SK-N-SH (cell line): ENCODE measurements at regions not wholly inside any gene's neighbourhood (a gene's known extent, or its start where the extent isn't known, plus 50 kb on each side); places are given as distances from the start of the nearest gene placed in this dataset.

Source experiments
- CTCF ChIA-PET: fragments of 300-600, 350-600 bp; formaldehyde crosslinking; extraction: SDS; loops from one replicate; lab custom pipeline; 2021; lab: Yijun Ruan, JAX
- POLR2A ChIA-PET: fragments of 350-600 bp; sonication (Branson Sonifier 250); formaldehyde crosslinking; extraction: SDS; loops from one replicate; lab custom pipeline; 2020; ENCODE audit warnings: antibody characterized with exemption, inconsistent platforms; lab: Yijun Ruan, JAX
- DNase-seq: peaks from one replicate; pipeline ENCODE4 v3.0.0; 2012
- H2AFZ ChIP-seq: fragments of 200-600 bp; sonication (generic); 2 replicates; pipeline ENCODE4 v1.8.1; 2016; ENCODE audit warnings: antibody characterized with exemption, mild to moderate bottlenecking, low read depth
- H3F3A ChIP-seq: fragments of 200-600 bp; sonication (generic); replicated peaks from 2 replicates; pipeline ENCODE3; 2016; ENCODE audit warnings: antibody characterized with exemption, mild to moderate bottlenecking; ENCODE audit not compliant: insufficient read depth
- H3K27ac ChIP-seq, 2 experiments: fragments of 200-500 bp in 1 of 2; fragments of 200-600 bp in 1 of 2; sonication (Bioruptor generic) in 1 of 2; sonication (generic), shearing (Covaris generic) in 1 of 2; 2 replicates each; pipeline versions ENCODE4 v1.5.1 to v1.6.1; 2014 to 2016; ENCODE audit warnings: low read depth in 2 of 2, inconsistent platforms in 1 of 2, low read length in 1 of 2, mild to moderate bottlenecking in 1 of 2, mixed read lengths in 1 of 2
- H3K27me3 ChIP-seq: fragments of 200-600 bp; sonication (generic), shearing (Covaris generic); 2 replicates; pipeline ENCODE4 v1.6.1; 2016; ENCODE audit warnings: mixed run types; ENCODE audit not compliant: insufficient read depth
- H3K36me3 ChIP-seq, 2 experiments: fragments of 200-500 bp in 1 of 2; fragments of 200-600 bp in 1 of 2; sonication (Bioruptor generic) in 1 of 2; sonication (generic) in 1 of 2; replicated peaks in 1 of 2; 2 replicates each; pipeline versions ENCODE3 to v1.5.1; 2014 to 2016; ENCODE audit warnings: low read length in 1 of 2, mild to moderate bottlenecking in 1 of 2; ENCODE audit not compliant: insufficient read depth in 2 of 2, control insufficient read depth in 1 of 2
- H3K4me1 ChIP-seq, 2 experiments: fragments of 200-500 bp in 1 of 2; fragments of 200-600 bp in 1 of 2; sonication (Bioruptor generic) in 1 of 2; sonication (generic), shearing (Covaris generic) in 1 of 2; 2 replicates each; pipeline versions ENCODE4 v1.5.1 to v1.6.1; 2014 to 2016; ENCODE audit warnings: low read depth in 1 of 2, low read length in 1 of 2, mixed run types in 1 of 2; ENCODE audit not compliant: insufficient read depth in 2 of 2, control insufficient read depth in 1 of 2
- H3K4me2 ChIP-seq: fragments of 200-600 bp; sonication (generic), shearing (Covaris generic); 2 replicates; pipeline ENCODE4 v1.6.1; 2017; ENCODE audit warnings: mixed run types
- H3K4me3 ChIP-seq, 2 experiments: fragments of 200-500 bp in 1 of 2; fragments of 200-600 bp in 1 of 2; sonication (Bioruptor generic) in 1 of 2; sonication (generic), shearing (Covaris generic) in 1 of 2; 2 replicates each; pipeline versions ENCODE4 v1.5.1 to v1.8.1; 2014 to 2016; ENCODE audit warnings: low read depth in 2 of 2, inconsistent platforms in 1 of 2, low read length in 1 of 2, mild to moderate bottlenecking in 1 of 2, mixed read lengths in 1 of 2, moderate library complexity in 1 of 2
- H3K79me2 ChIP-seq: fragments of 200-600 bp; sonication (generic); 2 replicates; pipeline ENCODE4 v1.8.1; 2017; ENCODE audit warnings: mild to moderate bottlenecking; ENCODE audit not compliant: insufficient read depth
- H3K9ac ChIP-seq: fragments of 200-600 bp; sonication (generic); 2 replicates; pipeline ENCODE4 v1.6.1; 2017; ENCODE audit warnings: mixed run types
- H3K9me2 ChIP-seq: fragments of 200-600 bp; sonication (generic); 2 replicates; pipeline ENCODE4 v1.6.1; 2017; ENCODE audit warnings: mixed run types
- H3K9me3 ChIP-seq: fragments of 200-600 bp; sonication (generic); 2 replicates; pipeline ENCODE4 v1.6.1; 2017; ENCODE audit warnings: mixed run types, mild to moderate bottlenecking, moderate library complexity
- H4K20me1 ChIP-seq: fragments of 200-600 bp; sonication (generic); 2 replicates; pipeline ENCODE4 v1.6.1; 2017; ENCODE audit warnings: mild to moderate bottlenecking, mixed run types; ENCODE audit not compliant: insufficient read depth
- CHD2 ChIP-seq: fragments of 150-350 bp; IDR thresholded peaks from 2 replicates; pipeline ENCODE4 v1.6.1; 2018; ENCODE audit warnings: low read length; ENCODE audit not compliant: partially characterized antibody
- ELF1 ChIP-seq: IDR thresholded peaks from 2 replicates; pipeline ENCODE4 v1.4.0; 2012
- EP300 ChIP-seq, 2 experiments: IDR thresholded peaks; 2 replicates each; pipeline versions ENCODE4 v1.4.0 to v1.6.1; 2012; ENCODE audit warnings: borderline replicate concordance in 1 of 2, low read depth in 1 of 2, low read length in 1 of 2
- FOXJ3 ChIP-seq: sonication (generic); formaldehyde crosslinking; IDR thresholded peaks from 2 replicates; pipeline ENCODE4 v1.5.1; 2020; ENCODE audit warnings: mild to moderate bottlenecking, missing genetic modification reagents
- FOXM1 ChIP-seq: IDR thresholded peaks from 2 replicates; pipeline ENCODE4 v1.4.0; 2012; ENCODE audit warnings: low read depth, mild to moderate bottlenecking
- JUND ChIP-seq: IDR thresholded peaks from 2 replicates; pipeline ENCODE4 v1.4.0; 2012
- MEF2A ChIP-seq: IDR thresholded peaks from 2 replicates; pipeline ENCODE4 v1.4.0; 2012; ENCODE audit warnings: low read depth, borderline replicate concordance
- MXI1 ChIP-seq: IDR thresholded peaks from 2 replicates; pipeline ENCODE4 v1.6.1; 2012; ENCODE audit warnings: mild to moderate bottlenecking, low read depth, low read length, improper control_type of control experiment
- NFIC ChIP-seq: IDR thresholded peaks from 2 replicates; pipeline ENCODE4 v1.4.0; 2012; ENCODE audit warnings: borderline replicate concordance
- NRF1 ChIP-seq: IDR thresholded peaks from 2 replicates; pipeline ENCODE4 v1.6.1; 2012; ENCODE audit warnings: low read depth, mild to moderate bottlenecking, low read length
- RAD21 ChIP-seq: IDR thresholded peaks from 2 replicates; pipeline ENCODE4 v1.6.1; 2012; ENCODE audit warnings: mild to moderate bottlenecking, low read length
- RXRA ChIP-seq: IDR thresholded peaks from 2 replicates; pipeline ENCODE4 v1.4.0; 2012; ENCODE audit warnings: low read depth, mild to moderate bottlenecking, borderline replicate concordance
- SIN3A ChIP-seq: IDR thresholded peaks from 2 replicates; pipeline ENCODE4 v1.6.1; 2012; ENCODE audit warnings: low read depth, mild to moderate bottlenecking, low read length, moderate library complexity, borderline replicate concordance
- SMC3 ChIP-seq: IDR thresholded peaks from 2 replicates; pipeline ENCODE4 v1.6.1; 2012; ENCODE audit warnings: low read depth, low read length, improper control_type of control experiment
- TAF1 ChIP-seq: IDR thresholded peaks from 2 replicates; pipeline ENCODE4 v1.6.1; 2012; ENCODE audit warnings: low read depth, mild to moderate bottlenecking, low read length, moderate library complexity, borderline replicate concordance
- WGBS: methylation state at CpG from one replicate; pipeline ENCODE4 v1.1.6; 2017; ENCODE audit warnings: low lambda C conversion rate; 5-methylcytosine and 5-hydroxymethylcytosine counted together
- TF ChIP-seq, protein P1 (sequence below): fragments of 150-350 bp; IDR thresholded peaks from 2 replicates; pipeline ENCODE4 v1.6.1; 2017; ENCODE audit warnings: antibody characterized with exemption, low read length, low read depth, borderline replicate concordance
- TF ChIP-seq, protein P2 (sequence below): IDR thresholded peaks from 2 replicates; pipeline ENCODE4; 2012
- TF ChIP-seq, protein P3 (sequence below): IDR thresholded peaks from 2 replicates; pipeline ENCODE4 v1.6.1; 2012; ENCODE audit warnings: mild to moderate bottlenecking, low read depth, low read length, moderate library complexity

DNA sequence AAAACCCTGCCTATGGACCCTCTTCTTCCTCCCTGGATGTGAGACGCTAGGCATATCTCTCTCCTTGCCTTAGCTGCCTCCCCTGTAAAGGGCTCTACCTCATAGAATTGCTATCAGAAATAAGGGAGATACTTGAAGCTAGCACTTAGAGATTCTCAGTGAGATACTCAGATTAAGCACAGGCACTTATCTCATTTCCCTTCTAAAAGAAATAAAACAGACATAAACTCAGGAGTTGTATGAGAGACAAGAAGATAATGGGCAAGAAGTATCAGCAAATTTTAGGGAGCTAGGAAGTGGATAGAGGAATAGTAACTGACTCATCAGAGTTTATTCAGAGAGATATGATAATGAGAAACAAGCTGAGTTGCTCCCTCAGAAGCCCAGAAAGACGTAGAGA lies 131.0 kb downstream of the SP3 start:
- H3K9me2 ChIP-seq = no peaks in the 10 kb centered on the region
- H3K4me2 ChIP-seq = no peak overlapping the region
- 37% methylated on average over 2 of the region's 2 CpGs for WGBS
- H2AFZ ChIP-seq = no peak overlapping the region
- H3K4me3 ChIP-seq = no peak overlapping the region
- H3F3A ChIP-seq = no peaks in the 10 kb centered on the region
- H3K27me3 ChIP-seq = no peaks in the 10 kb centered on the region; the same call in 1 of the 2 replicates
- H3K4me1 ChIP-seq = peaks cover 0 to 10% of the 10 kb centered on the region in 2 experiments; a peak in 1 of 4 replicates
- H3K27ac ChIP-seq = no peak overlapping the region
- H3K9ac ChIP-seq = no peak overlapping the region
- H3K9me3 ChIP-seq = no peaks in the 10 kb centered on the region
- CTCF ChIA-PET = no interaction called here
- H3K36me3 ChIP-seq = no peaks in the 10 kb centered on the region
- no peak for DNase-seq
- TF ChIP-seq JUND = no peak
- TF ChIP-seq RXRA = no peak
- no peak for TF ChIP-seq SIN3A
- TF ChIP-seq EP300 (IDR thresholded peaks at IDR 0.05; ENCODE audit: borderline replicate concordance in 1 of 2, low read depth in 1 of 2, low read length in 1 of 2) = no peak
- TF ChIP-seq, protein P1, sequence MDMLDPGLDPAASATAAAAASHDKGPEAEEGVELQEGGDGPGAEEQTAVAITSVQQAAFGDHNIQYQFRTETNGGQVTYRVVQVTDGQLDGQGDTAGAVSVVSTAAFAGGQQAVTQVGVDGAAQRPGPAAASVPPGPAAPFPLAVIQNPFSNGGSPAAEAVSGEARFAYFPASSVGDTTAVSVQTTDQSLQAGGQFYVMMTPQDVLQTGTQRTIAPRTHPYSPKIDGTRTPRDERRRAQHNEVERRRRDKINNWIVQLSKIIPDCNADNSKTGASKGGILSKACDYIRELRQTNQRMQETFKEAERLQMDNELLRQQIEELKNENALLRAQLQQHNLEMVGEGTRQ = no peak
- TF ChIP-seq RAD21 = no peak
- no peak for TF ChIP-seq NFIC
- TF ChIP-seq, protein P2, sequence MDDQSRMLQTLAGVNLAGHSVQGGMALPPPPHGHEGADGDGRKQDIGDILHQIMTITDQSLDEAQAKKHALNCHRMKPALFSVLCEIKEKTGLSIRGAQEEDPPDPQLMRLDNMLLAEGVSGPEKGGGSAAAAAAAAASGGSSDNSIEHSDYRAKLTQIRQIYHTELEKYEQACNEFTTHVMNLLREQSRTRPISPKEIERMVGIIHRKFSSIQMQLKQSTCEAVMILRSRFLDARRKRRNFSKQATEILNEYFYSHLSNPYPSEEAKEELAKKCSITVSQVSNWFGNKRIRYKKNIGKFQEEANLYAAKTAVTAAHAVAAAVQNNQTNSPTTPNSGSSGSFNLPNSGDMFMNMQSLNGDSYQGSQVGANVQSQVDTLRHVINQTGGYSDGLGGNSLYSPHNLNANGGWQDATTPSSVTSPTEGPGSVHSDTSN = no peak
- TF ChIP-seq SMC3 = no peak
- no peak for TF ChIP-seq MXI1
- TF ChIP-seq MEF2A = no peak
- no peak for TF ChIP-seq FOXM1
- TF ChIP-seq CHD2 = no peak
- no peak for TF ChIP-seq NRF1
- TF ChIP-seq ELF1 = no peak
- TF ChIP-seq, protein P3, sequence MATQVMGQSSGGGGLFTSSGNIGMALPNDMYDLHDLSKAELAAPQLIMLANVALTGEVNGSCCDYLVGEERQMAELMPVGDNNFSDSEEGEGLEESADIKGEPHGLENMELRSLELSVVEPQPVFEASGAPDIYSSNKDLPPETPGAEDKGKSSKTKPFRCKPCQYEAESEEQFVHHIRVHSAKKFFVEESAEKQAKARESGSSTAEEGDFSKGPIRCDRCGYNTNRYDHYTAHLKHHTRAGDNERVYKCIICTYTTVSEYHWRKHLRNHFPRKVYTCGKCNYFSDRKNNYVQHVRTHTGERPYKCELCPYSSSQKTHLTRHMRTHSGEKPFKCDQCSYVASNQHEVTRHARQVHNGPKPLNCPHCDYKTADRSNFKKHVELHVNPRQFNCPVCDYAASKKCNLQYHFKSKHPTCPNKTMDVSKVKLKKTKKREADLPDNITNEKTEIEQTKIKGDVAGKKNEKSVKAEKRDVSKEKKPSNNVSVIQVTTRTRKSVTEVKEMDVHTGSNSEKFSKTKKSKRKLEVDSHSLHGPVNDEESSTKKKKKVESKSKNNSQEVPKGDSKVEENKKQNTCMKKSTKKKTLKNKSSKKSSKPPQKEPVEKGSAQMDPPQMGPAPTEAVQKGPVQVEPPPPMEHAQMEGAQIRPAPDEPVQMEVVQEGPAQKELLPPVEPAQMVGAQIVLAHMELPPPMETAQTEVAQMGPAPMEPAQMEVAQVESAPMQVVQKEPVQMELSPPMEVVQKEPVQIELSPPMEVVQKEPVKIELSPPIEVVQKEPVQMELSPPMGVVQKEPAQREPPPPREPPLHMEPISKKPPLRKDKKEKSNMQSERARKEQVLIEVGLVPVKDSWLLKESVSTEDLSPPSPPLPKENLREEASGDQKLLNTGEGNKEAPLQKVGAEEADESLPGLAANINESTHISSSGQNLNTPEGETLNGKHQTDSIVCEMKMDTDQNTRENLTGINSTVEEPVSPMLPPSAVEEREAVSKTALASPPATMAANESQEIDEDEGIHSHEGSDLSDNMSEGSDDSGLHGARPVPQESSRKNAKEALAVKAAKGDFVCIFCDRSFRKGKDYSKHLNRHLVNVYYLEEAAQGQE = no peak
- TF ChIP-seq TAF1 = no peak
- TF ChIP-seq FOXJ3 (CRISPR knock-in tag) = no peak
- POLR2A ChIA-PET = no interaction called here
- H3K79me2 ChIP-seq = no peaks in the 10 kb centered on the region
- H4K20me1 ChIP-seq = no peaks in the 10 kb centered on the region
